Mesothelial cell of epicardium (in vitro differentiated cells): ENCODE measurements at regions not wholly inside any gene's neighbourhood (a gene's known extent, or its start where the extent isn't known, plus 50 kb on each side); places are given as distances from the start of the nearest gene placed in this dataset.

Experiments
- DNase-seq, 2 experiments: peaks; one replicate each; pipeline ENCODE4 v3.0.0; 2021; ENCODE audit warnings: low spot score in 2 of 2; ENCODE audit not compliant: unreplicated experiment in 2 of 2
- H3K27ac Mint-ChIP-seq: 2 replicates; pipeline ENCODE4 v1.8.0; 2021; ENCODE audit warnings: mixed read lengths
- H3K27me3 Mint-ChIP-seq: 2 replicates; pipeline ENCODE4 v1.8.0; 2021; ENCODE audit warnings: low read depth, mixed read lengths
- H3K36me3 Mint-ChIP-seq: 2 replicates; pipeline ENCODE4 v1.8.0; 2021; ENCODE audit warnings: mixed read lengths
- H3K4me1 Mint-ChIP-seq: 2 replicates; pipeline ENCODE4 v1.8.0; 2021; ENCODE audit warnings: mixed read lengths
- H3K4me3 Mint-ChIP-seq: 2 replicates; pipeline ENCODE4 v1.8.0; 2021; ENCODE audit warnings: mild to moderate bottlenecking, moderate library complexity, mixed read lengths
- H3K9me3 Mint-ChIP-seq: 2 replicates; pipeline ENCODE4 v1.8.0; 2021; ENCODE audit warnings: mixed read lengths
- TF ChIP-seq, protein P1 (sequence below): fragments of 200-600 bp; sonication (generic); IDR thresholded peaks from one replicate; pipeline ENCODE4 v1.5.0; 2021; ENCODE audit warnings: antibody characterized with exemption; ENCODE audit not compliant: unreplicated experiment

DNA sequence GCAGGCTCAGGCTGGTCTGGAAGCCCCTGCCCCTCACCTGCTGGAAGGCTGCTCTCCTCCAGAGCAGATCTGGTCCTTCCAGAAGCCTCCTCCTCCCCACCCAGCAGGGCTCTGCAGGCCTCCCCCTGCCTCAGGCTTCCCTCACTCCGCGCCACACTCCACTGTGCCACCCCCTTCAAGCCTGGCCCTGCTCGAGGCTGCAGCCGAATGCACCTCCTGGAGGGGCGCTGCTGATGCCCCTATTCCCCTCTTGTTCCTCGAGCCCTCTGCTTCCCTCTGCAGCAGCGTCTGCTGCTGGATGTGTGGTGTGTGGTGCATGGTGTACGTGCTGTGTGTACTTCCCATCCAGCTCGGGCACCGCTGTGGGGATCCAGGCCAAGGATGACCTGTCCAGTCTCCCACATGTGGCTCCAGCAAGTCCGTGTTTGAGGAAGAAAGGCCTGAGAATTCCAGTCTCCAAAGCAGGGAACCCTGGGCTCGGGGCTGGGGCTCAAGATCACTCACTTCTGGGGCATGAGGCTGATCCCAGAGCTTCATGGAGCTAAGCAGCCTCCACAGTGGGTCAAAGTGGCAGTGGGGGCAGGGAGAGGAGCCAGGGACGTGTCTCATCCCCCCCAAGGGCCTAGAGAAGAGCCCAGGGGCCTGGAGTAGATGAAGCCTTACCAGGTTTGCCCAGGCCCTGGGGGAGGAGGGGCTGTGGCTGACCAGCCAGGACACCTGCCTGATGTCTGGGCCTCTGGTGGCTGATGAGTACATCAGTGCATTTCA, 136.0 kb upstream of the C14orf180 start:
- Mint-ChIP-seq H3K36me3 (no peaks in the 10 kb centered on the region), H3K9me3 (peaks cover 18% of the 10 kb centered on the region), H3K4me3 (no peak overlapping the region), H3K4me1 (peaks cover 5% of the 10 kb centered on the region), H3K27me3 (peaks cover 46% of the 10 kb centered on the region), H3K27ac (no peak overlapping the region)
- TF ChIP-seq, protein P1, sequence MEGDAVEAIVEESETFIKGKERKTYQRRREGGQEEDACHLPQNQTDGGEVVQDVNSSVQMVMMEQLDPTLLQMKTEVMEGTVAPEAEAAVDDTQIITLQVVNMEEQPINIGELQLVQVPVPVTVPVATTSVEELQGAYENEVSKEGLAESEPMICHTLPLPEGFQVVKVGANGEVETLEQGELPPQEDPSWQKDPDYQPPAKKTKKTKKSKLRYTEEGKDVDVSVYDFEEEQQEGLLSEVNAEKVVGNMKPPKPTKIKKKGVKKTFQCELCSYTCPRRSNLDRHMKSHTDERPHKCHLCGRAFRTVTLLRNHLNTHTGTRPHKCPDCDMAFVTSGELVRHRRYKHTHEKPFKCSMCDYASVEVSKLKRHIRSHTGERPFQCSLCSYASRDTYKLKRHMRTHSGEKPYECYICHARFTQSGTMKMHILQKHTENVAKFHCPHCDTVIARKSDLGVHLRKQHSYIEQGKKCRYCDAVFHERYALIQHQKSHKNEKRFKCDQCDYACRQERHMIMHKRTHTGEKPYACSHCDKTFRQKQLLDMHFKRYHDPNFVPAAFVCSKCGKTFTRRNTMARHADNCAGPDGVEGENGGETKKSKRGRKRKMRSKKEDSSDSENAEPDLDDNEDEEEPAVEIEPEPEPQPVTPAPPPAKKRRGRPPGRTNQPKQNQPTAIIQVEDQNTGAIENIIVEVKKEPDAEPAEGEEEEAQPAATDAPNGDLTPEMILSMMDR, result no peak
- DNase-seq, result no peak

DNA sequence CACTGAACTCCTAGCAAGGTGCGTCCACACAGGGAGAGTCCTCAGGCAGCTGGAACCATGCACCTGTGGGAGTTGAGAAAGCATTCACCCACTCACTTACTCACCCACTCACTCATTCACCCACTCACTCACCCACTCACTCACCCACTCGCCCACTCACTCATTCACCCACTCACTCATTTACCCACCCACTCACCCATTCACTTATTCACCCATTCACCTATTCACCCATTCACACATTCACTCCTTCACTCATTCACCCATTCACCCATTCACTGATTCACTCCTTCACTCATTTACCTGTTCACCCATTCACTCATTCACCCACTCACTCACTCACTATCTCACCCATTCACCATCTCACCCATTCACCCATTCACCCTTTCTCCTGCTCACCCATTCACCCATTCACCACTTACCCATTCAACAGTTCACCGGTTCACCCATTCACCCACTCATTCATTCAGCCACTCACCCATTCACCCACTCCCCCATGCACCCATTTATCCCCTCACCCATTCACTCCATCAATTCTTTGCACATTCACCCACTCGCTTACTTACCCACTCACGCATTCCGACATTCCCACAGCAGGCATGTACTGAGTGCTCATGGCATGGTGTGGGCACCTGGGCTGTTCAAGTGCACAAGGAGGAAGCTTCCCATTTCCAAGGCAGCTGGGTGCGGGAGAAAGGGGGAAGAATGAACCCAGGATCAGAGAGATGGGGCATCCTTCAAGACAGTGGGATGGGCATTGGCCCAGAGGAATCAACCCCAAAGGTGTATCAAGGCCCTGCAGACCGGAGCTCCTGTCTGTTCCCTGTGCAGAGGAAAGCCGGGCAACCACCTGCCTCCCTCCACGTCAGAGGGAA, 135.2 kb upstream of the C14orf180 start:
- no peak for DNase-seq
- Mint-ChIP-seq H3K27me3 (peaks cover 47% of the 10 kb centered on the region), H3K27ac (no peak overlapping the region)

DNA sequence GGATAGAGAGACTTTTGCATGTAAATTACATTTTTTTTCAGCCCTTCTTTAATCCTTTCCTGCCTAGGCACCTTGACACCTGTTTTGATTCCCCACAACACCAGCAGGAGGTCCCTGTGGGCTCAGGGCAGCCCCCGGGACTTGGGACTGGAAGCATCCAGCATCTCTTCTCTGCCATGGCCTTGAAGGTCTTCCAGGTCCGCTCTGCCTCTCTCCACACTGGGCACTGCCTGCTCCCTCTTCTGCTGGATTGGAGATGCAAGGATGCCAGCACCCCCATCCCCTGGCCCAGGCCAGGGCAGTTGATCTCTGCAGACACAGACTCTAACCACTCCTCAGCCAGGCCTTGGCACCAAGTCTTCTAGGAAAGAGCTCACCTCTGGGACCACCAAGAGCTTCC, 134.5 kb upstream of the C14orf180 start:
- no peaks in the 10 kb centered on the region for H3K36me3 Mint-ChIP-seq
- no peak overlapping the region for H3K27ac Mint-ChIP-seq
- no peak overlapping the region for H3K4me3 Mint-ChIP-seq
- H3K9me3 Mint-ChIP-seq, result peaks cover 25% of the 10 kb centered on the region
- H3K4me1 Mint-ChIP-seq, result peaks cover 5% of the 10 kb centered on the region
- DNase-seq, result peak in 1 of 2 experiments; percentile 32
- H3K27me3 Mint-ChIP-seq, result peaks cover 44% of the 10 kb centered on the region
- TF ChIP-seq, protein P1, result no peak

More for the DNA sequence above, 135.2 kb upstream of the C14orf180 start:
- Mint-ChIP-seq H3K9me3 (peaks cover 20% of the 10 kb centered on the region), H3K4me1 (peaks cover 5% of the 10 kb centered on the region), H3K4me3 (no peak overlapping the region), H3K36me3 (no peaks in the 10 kb centered on the region)
- TF ChIP-seq, protein P1, result no peak

DNA sequence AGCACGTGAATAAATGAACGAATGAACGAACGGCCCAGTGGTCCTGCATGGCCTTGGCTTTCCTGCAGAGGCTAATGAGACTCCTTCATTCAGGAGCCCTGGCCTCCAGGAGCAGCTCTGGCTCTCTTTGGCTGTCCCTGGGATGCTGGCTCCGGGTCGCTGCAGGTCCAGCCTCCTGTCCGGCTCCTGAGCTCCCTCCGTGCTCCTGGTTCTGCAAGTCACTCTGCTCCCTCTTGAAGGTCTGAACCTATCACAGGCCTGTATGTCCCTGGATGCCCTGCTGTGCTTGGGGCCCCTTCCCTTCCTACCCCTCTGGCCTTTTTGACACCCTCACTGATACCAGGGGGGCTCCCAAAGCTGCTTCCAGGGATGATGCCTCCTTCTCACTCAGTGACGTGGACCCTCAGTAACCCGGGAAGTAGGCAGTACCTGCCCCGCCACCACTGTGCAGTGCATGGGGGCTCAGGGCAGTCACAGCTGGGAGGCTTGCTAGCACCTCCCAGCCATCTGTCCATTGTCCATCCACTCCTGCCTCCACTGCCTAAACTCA, 133.7 kb upstream of the C14orf180 start:
- Mint-ChIP-seq H3K4me3 (no peak overlapping the region), H3K9me3 (peaks cover 30% of the 10 kb centered on the region), H3K27me3 (peaks cover 41% of the 10 kb centered on the region), H3K4me1 (peaks cover 5% of the 10 kb centered on the region), H3K36me3 (no peaks in the 10 kb centered on the region), H3K27ac (no peak overlapping the region)
- DNase-seq, result peak in 1 of 2 experiments; percentile 17
- TF ChIP-seq, protein P1, result no peak

DNA sequence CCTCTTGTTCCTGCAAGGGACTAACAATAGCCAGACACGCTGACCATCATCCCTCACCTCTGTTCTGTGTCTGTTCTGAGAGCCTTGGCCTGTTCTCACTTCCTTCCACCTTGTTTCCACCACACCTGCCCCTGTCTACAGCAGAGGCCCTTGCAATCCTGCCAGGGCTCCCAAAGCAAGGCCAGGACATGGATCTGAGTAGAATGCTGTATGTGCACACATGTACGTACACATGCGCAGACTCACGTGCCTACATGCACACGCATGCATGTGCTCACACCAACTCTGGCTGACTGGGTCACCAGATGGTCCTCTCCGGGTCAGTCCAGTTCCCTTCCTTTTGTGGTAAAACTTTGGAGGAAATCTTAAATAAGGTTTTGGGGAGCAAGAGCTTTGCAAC, 133.0 kb upstream of the C14orf180 start:
- Mint-ChIP-seq H3K36me3 (no peaks in the 10 kb centered on the region), H3K9me3 (peaks cover 30% of the 10 kb centered on the region), H3K27ac (no peak overlapping the region), H3K27me3 (peaks cover 41% of the 10 kb centered on the region), H3K4me1 (peaks cover 5% of the 10 kb centered on the region), H3K4me3 (no peak overlapping the region)
- DNase-seq, result peak in 1 of 2 experiments; percentile 19
- TF ChIP-seq, protein P1, result no peak
